A549 (cell line): ENCODE measurements at regions not wholly inside any gene's neighbourhood (a gene's known extent, or its start where the extent isn't known, plus 50 kb on each side); places are given as distances from the start of the nearest gene placed in this dataset.
A peak's percentile ranks its signal among the peaks of the same experiment; 100 is the strongest.
"Not testable (repeated sequence)": the region's sequence is repeated elsewhere in the genome, so short reads cannot be mapped to it uniquely, and the experiment has no call there.

Experiments used
- ATAC-seq, 2 experiments: fragments of 200-7000 bp in 1 of 2; fragments of >200 bp in 1 of 2; cut with Nextera tagmentation in 1 of 2; cut with Tn5 transposase in 1 of 2; 3 replicates each; pipeline versions ENCODE4 v1.8.0 to v1.9.1; 2018 to 2020; ENCODE audit warnings: mild to moderate bottlenecking in 1 of 2, moderate library complexity in 1 of 2
- CTCF ChIA-PET: fragments of 300-600 bp; sonication (Branson Sonifier 250); formaldehyde crosslinking; extraction: SDS; loops from one replicate; lab custom pipeline; 2021; ENCODE audit warnings: antibody characterized with exemption, inconsistent platforms; lab: Yijun Ruan, JAX
- POLR2A ChIA-PET: fragments of 350-600 bp; formaldehyde crosslinking; extraction: SDS; loops from one replicate; lab custom pipeline; 2021; ENCODE audit warnings: antibody characterized with exemption, inconsistent platforms; lab: Yijun Ruan, JAX
- DNase-seq, 2 experiments: peaks; one replicate each; pipeline versions ENCODE4 v3.0.0 to v3.0.0-alpha.2; 2011 to 2016; ENCODE audit warnings: low read depth in 1 of 2, low spot score in 1 of 2
- FAIRE-seq: peaks from 2 replicates; lab custom pipeline; 2011; peaks lifted over from hg19 to GRCh38; lab: Jason Lieb, UNC
- H3K27ac ChIP-seq, 2 experiments: fragments of >200 bp; sonication (Bioruptor Twin); formaldehyde crosslinking; 3 replicates each; pipeline ENCODE4 v1.5.1; 2016 to 2017
- H3K4me1 ChIP-seq: fragments of >200 bp; sonication (Bioruptor Twin); formaldehyde crosslinking; 3 replicates; pipeline ENCODE4 v1.6.1; 2016
- H3K4me2 ChIP-seq: fragments of >200 bp; sonication (Bioruptor Twin); formaldehyde crosslinking; 3 replicates; pipeline ENCODE4 v1.6.1; 2016
- H3K4me3 ChIP-seq: fragments of >200 bp; sonication (Bioruptor Twin); formaldehyde crosslinking; 3 replicates; pipeline ENCODE4 v1.5.1; 2016
- H3K9me3 ChIP-seq: fragments of >200 bp; sonication (Bioruptor Twin); formaldehyde crosslinking; 3 replicates; pipeline ENCODE4 v1.6.1; 2016
- FOSL2 ChIP-seq, 2 experiments: fragments of 450-650 bp in 1 of 2; fragments of >200 bp in 1 of 2; sonication (Bioruptor Twin) in 1 of 2; formaldehyde crosslinking; IDR thresholded peaks; 2 replicates each; pipeline versions ENCODE4 v1.5.0 to v1.6.1; 2016 to 2020; ENCODE audit warnings: mild to moderate bottlenecking in 1 of 2, moderate library complexity in 1 of 2
- RAD21 ChIP-seq, 2 experiments: fragments of >200 bp in 1 of 2; sonication (Bioruptor Twin) in 1 of 2; formaldehyde crosslinking in 1 of 2; IDR thresholded peaks in 1 of 2; conservative IDR thresholded peaks in 1 of 2; 2 replicates in 1 of 2; 3 replicates in 1 of 2; pipeline ENCODE4 v1.6.1; 2012 to 2018; ENCODE audit warnings: inconsistent platforms in 1 of 2
- WGBS: methylation state at CpG from one replicate; pipeline ENCODE4 v1.1.6; 2017; ENCODE audit errors: missing lambda C conversion rate; 5-methylcytosine and 5-hydroxymethylcytosine counted together

GRCh38 chr17:16861152-16861551, 110.8 kb downstream of the TNFRSF13B start:
- H3K4me1 ChIP-seq, result peaks cover 13% of the 10 kb centered on the region
- H3K9me3 ChIP-seq; H3K4me3 ChIP-seq; ATAC-seq; H3K4me2 ChIP-seq; FAIRE-seq; POLR2A ChIA-PET; CTCF ChIA-PET; TF ChIP-seq FOSL2 (IDR thresholded peaks at IDR 0.05): not testable (repeated sequence)
- TF ChIP-seq FOSL2 (CRISPR knock-in tag; IDR thresholded peaks at IDR 0.05) (0 out of 2 replicates have a peak, but pooled peaks have one; percentile 23), RAD21 (conservative IDR thresholded peaks at IDR 0.05 in 1 of 2, IDR thresholded peaks at IDR 0.05 in 1 of 2) (peak; percentile 29 to 32; a peak in 3 of 5 replicates)
- peak in 1 of 2 experiments; percentile 44 for DNase-seq
- H3K27ac ChIP-seq, result peak overlapping the region in 1 of 2 experiments; percentile 64; a peak in 3 of 6 replicates
- 67% methylated on average over 7 of the region's 8 CpGs for WGBS

- H3K4me1 ChIP-seq, FAIRE-seq, ATAC-seq, CTCF ChIA-PET, DNase-seq, H3K9me3 ChIP-seq, H3K4me3 ChIP-seq, H3K4me2 ChIP-seq, POLR2A ChIA-PET: not testable (repeated sequence)
- 88% methylated on average over 9 of the region's 9 CpGs for WGBS
- peak overlapping the region in 1 of 2 experiments; percentile 64; a peak in 3 of 6 replicates for H3K27ac ChIP-seq
Measured at GRCh38 chr17:16860467-16860866, 111.5 kb downstream of the TNFRSF13B start.

GRCh38 chr17:16859515-16859914, 112.4 kb downstream of the TNFRSF13B start:
- 64% methylated on average over 2 of the region's 2 CpGs for WGBS
- H3K27ac ChIP-seq, ATAC-seq, H3K4me3 ChIP-seq, FAIRE-seq, POLR2A ChIA-PET, H3K9me3 ChIP-seq, H3K4me2 ChIP-seq, DNase-seq, CTCF ChIA-PET, H3K4me1 ChIP-seq: not testable (repeated sequence)

- H3K9me3 ChIP-seq, ATAC-seq, POLR2A ChIA-PET, H3K4me1 ChIP-seq, DNase-seq, FAIRE-seq, H3K4me2 ChIP-seq, H3K4me3 ChIP-seq: not testable (repeated sequence)
- H3K27ac ChIP-seq, result peak overlapping the region in 1 of 2 experiments; percentile 30; a peak in 1 of 6 replicates
- CTCF ChIA-PET, result interaction anchor here (0.5 to 0.6 kb wide), 2 partner anchors 11 to 172 kb away, joined by 3 read pairs; no protein-coding TSS in a partner anchor
- 91% methylated on average over 5 of the region's 6 CpGs for WGBS
Measured at GRCh38 chr17:16857746-16858145, 114.2 kb downstream of the TNFRSF13B start.

- DNase-seq, H3K4me3 ChIP-seq, H3K4me2 ChIP-seq, CTCF ChIA-PET, ATAC-seq, H3K4me1 ChIP-seq, H3K9me3 ChIP-seq, FAIRE-seq, POLR2A ChIA-PET: not testable (repeated sequence)
- 83% methylated on average over 3 of the region's 3 CpGs for WGBS
- H3K27ac ChIP-seq, result peak overlapping the region in 1 of 2 experiments; percentile 56; a peak in 1 of 6 replicates
Measured at GRCh38 chr17:16856846-16857245, 115.1 kb downstream of the TNFRSF13B start.

GRCh38 chr17:16856171-16856570, 115.7 kb downstream of the TNFRSF13B start:
- H3K4me2 ChIP-seq, result not testable (repeated sequence)

GRCh38 chr17:16854636-16855035, 117.3 kb downstream of the TNFRSF13B start:
- POLR2A ChIA-PET, H3K4me3 ChIP-seq, ATAC-seq, H3K27ac ChIP-seq, H3K4me1 ChIP-seq, H3K9me3 ChIP-seq, DNase-seq, H3K4me2 ChIP-seq, FAIRE-seq: not testable (repeated sequence)
- CTCF ChIA-PET, result interaction anchor here (1.3 kb wide), 1 partner anchor 102 kb away, joined by 3 read pairs; no protein-coding TSS in a partner anchor
- WGBS, result 74% methylated on average over 5 of the region's 5 CpGs

More at GRCh38 chr17:16856171-16856570, 115.7 kb downstream of the TNFRSF13B start:
- ATAC-seq, H3K4me3 ChIP-seq, POLR2A ChIA-PET, DNase-seq, CTCF ChIA-PET, FAIRE-seq, H3K27ac ChIP-seq, H3K4me1 ChIP-seq, H3K9me3 ChIP-seq: not testable (repeated sequence)
- 85% methylated on average over 12 of the region's 12 CpGs for WGBS
